ENCODE measurements at regions not wholly inside any gene's neighbourhood (a gene's known extent, or its start where the extent isn't known, plus 50 kb on each side); places are given as distances from the start of the nearest gene placed in this dataset.

GRCh38 chr4:166311169-166311568, 438.1 kb downstream of the TLL1 start:
- TF ChIP-seq, protein P1, sequence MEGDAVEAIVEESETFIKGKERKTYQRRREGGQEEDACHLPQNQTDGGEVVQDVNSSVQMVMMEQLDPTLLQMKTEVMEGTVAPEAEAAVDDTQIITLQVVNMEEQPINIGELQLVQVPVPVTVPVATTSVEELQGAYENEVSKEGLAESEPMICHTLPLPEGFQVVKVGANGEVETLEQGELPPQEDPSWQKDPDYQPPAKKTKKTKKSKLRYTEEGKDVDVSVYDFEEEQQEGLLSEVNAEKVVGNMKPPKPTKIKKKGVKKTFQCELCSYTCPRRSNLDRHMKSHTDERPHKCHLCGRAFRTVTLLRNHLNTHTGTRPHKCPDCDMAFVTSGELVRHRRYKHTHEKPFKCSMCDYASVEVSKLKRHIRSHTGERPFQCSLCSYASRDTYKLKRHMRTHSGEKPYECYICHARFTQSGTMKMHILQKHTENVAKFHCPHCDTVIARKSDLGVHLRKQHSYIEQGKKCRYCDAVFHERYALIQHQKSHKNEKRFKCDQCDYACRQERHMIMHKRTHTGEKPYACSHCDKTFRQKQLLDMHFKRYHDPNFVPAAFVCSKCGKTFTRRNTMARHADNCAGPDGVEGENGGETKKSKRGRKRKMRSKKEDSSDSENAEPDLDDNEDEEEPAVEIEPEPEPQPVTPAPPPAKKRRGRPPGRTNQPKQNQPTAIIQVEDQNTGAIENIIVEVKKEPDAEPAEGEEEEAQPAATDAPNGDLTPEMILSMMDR (IDR thresholded peaks at IDR 0.05), result no peak
- Mint-ChIP-seq H3K27me3 (no peaks in the 10 kb centered on the region), H3K4me3 (no peak overlapping the region), H3K9me3 (peaks cover 7% of the 10 kb centered on the region), H3K4me1 (ENCODE audit: low read depth) (no peaks in the 10 kb centered on the region), H3K36me3 (ENCODE audit: low read depth) (no peaks in the 10 kb centered on the region), H3K27ac (no peak overlapping the region)
- DNase-seq, result no peak
- intact Hi-C loops (cut with micrococcal nuclease), result no loop called here
- POLR2A ChIA-PET, result no interaction called here
- ATAC-seq, result no peak
- CTCF ChIA-PET, result no interaction called here

DNA sequence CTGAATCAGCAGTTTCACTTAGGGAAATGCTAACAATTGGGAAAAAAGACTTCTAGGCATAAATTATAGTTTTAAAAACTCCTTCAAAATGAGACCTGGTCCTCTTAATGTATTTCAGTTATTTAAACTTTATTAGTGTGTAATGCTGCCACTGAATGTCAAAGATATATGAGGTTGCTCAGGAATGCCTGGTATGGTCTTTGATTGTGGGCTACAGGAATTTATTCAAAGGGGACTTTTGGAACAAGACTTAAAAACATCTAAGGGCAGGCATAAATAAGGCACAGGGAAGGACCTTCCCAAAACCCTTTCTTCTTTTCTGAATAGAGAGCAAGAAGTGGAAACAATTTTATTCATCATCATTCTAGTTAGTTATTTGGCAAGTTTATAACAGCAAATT, 439.1 kb downstream of the TLL1 start:
- H3K36me3 Mint-ChIP-seq (ENCODE audit: low read depth), result no peaks in the 10 kb centered on the region
- ChIA-PET CTCF (no interaction called here), POLR2A (no interaction called here)
- H3K4me1 Mint-ChIP-seq (ENCODE audit: low read depth), result no peaks in the 10 kb centered on the region
- H3K4me3 Mint-ChIP-seq, result no peak overlapping the region
- no peaks in the 10 kb centered on the region for H3K27me3 Mint-ChIP-seq
- intact Hi-C loops (cut with micrococcal nuclease), result no loop called here
- TF ChIP-seq, protein P1 (IDR thresholded peaks at IDR 0.05), result no peak
- no peaks in the 10 kb centered on the region for H3K9me3 Mint-ChIP-seq
- ATAC-seq (no peak), DNase-seq (no peak)
- H3K27ac Mint-ChIP-seq, result no peak overlapping the region

DNA sequence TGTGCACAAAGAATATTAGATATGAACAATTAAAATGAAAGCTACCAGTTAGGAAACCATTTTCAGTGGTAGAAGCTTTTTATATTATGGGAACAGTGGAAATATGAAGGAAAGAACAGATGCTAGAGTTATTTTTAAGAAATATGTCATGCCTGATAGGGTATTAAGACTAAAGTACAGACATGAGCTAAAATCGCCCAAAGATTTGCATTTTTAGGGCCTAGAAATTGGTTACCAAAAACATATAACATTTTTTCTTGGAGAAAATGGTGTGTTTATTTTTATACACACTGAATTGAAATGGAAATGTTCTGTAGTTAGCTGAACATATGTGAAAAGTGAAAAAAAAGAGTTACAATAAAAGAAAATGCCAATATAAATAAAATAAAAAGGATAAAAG, 441.9 kb downstream of the TLL1 start:
- no peak for DNase-seq
- POLR2A ChIA-PET, result no interaction called here
- Mint-ChIP-seq H3K27ac (no peak overlapping the region), H3K27me3 (no peaks in the 10 kb centered on the region), H3K4me3 (no peak overlapping the region), H3K9me3 (no peaks in the 10 kb centered on the region), H3K36me3 (ENCODE audit: low read depth) (no peaks in the 10 kb centered on the region), H3K4me1 (ENCODE audit: low read depth) (no peaks in the 10 kb centered on the region)
- CTCF ChIA-PET, result no interaction called here
- intact Hi-C loops (cut with micrococcal nuclease), result no loop called here
- TF ChIP-seq, protein P1 (IDR thresholded peaks at IDR 0.05), result no peak
- ATAC-seq, result no peak

GRCh38 chr4:166315721-166316467, 442.9 kb downstream of the TLL1 start:
- TF ChIP-seq, protein P1 (IDR thresholded peaks at IDR 0.05), result no peak
- no peaks in the 10 kb centered on the region for H3K4me1 Mint-ChIP-seq (ENCODE audit: low read depth)
- DNase-seq, result no peak
- CTCF ChIA-PET, result no interaction called here
- no peak overlapping the region for H3K4me3 Mint-ChIP-seq
- no peaks in the 10 kb centered on the region for H3K9me3 Mint-ChIP-seq
- intact Hi-C loops (cut with micrococcal nuclease), result no loop called here
- no peaks in the 10 kb centered on the region for H3K36me3 Mint-ChIP-seq (ENCODE audit: low read depth)
- H3K27me3 Mint-ChIP-seq, result no peaks in the 10 kb centered on the region
- ATAC-seq, result no peak
- POLR2A ChIA-PET, result no interaction called here
- no peak overlapping the region for H3K27ac Mint-ChIP-seq

GRCh38 chr4:166318810-166319525, 445.9 kb downstream of the TLL1 start:
- CTCF ChIA-PET, result interaction anchor here (1.2 kb wide), 1 partner anchor 9 kb away, joined by 3 read pairs; no protein-coding TSS in a partner anchor
- H3K4me1 Mint-ChIP-seq (ENCODE audit: low read depth), result no peaks in the 10 kb centered on the region
- no peak overlapping the region for H3K27ac Mint-ChIP-seq
- H3K4me3 Mint-ChIP-seq, result no peak overlapping the region
- no peaks in the 10 kb centered on the region for H3K36me3 Mint-ChIP-seq (ENCODE audit: low read depth)
- POLR2A ChIA-PET, result no interaction called here
- no peaks in the 10 kb centered on the region for H3K27me3 Mint-ChIP-seq
- no peaks in the 10 kb centered on the region for H3K9me3 Mint-ChIP-seq
- TF ChIP-seq, protein P1 (IDR thresholded peaks at IDR 0.05), result no peak
- no peak for ATAC-seq
- intact Hi-C loops (cut with micrococcal nuclease), result no loop called here
- DNase-seq, result no peak

Data from activated CD8-positive, alpha-beta T cell treated with anti-CD3 and anti-CD28 coated beads for 36 hours (primary cell).